ENCODE measurements at regions not wholly inside any gene's neighbourhood (a gene's known extent, or its start where the extent isn't known, plus 50 kb on each side); places are given as distances from the start of the nearest gene placed in this dataset.

DNA sequence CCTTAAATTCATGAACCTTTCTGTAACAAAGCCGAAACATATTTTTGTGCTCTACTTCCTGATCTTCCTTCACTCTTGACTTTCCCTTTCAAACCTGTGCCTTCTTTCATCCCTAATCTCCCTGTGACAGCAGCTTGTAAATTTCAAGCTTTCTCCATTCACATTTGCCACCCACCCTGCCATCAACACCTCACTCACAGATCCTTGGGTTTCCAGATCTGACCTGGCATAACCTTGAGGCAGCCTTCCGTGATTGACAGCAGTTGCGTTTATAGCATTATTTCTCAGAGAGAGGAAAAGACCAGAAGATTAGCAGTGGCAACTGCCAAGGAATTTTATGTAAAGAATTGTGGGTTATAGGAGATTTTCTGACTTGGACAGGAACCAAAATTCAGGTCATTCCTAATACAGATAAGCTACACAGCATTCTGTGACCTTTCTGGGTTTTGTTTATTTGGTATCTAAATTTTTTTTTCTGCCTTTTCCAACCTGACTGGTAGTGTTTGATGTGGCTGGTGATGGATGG, 260.0 kb downstream of the NR2F1-AS1 start:
- no peak for DNase-seq (ENCODE audit: low spot score)

DNA sequence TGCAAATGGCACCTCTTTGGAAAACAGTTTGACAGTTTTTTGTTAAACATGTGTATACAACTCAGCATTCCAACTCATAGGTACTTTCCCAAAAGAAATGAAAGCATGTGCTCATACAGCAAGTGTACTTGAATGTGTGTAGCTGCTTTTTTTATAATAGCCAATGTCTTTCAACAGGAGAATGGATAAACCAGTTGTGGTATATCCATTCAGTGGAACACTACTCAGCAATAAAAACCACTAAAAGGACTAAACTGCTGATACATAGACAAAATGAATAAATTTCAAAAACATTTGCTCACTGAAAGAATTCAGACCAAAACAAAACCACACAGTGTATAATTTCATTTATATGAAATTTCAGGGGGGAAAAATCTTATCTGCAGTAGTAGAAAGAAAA, 267.3 kb downstream of the NR2F1-AS1 start:
- no peak for DNase-seq (ENCODE audit: low spot score)

DNA sequence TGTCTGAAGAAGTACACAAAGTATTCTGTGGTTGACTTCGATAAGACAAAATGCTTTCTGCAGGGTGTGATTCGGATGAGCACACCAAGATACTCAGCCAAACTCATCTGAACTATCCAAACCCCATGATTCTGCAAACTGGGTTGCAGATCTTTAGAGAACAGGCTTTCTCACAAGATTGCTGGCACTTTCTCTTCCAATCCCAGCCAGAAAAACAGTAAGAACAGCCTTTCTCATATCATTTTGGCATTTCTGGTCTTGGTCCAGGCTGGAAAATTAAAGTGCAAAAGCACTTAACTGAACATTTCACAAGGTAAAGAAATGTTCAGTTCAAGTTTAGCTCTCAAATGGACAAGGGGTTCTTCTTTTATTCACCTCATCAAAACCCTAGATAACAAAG, 269.1 kb downstream of the NR2F1-AS1 start:
- DNase-seq (ENCODE audit: low spot score) = no peak

DNA sequence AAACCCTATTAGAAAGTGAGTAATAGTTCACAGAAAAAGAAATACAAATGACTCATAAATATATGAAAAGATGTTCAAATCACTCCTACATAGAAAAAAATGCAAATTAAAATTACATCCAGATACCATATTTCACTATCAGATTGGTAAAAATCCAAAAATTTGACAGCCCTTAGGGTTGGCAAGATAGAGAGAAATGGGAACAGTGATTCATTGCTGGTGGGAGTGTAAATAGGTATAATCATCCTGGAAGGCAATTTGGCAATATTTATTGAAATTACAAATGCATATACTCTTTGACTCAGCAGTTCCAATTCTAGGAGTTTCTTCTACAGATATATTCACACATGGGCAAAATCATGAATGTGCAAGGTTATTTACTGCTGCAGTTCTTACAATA, 273.5 kb downstream of the NR2F1-AS1 start:
- no peak for DNase-seq (ENCODE audit: low spot score)

DNA sequence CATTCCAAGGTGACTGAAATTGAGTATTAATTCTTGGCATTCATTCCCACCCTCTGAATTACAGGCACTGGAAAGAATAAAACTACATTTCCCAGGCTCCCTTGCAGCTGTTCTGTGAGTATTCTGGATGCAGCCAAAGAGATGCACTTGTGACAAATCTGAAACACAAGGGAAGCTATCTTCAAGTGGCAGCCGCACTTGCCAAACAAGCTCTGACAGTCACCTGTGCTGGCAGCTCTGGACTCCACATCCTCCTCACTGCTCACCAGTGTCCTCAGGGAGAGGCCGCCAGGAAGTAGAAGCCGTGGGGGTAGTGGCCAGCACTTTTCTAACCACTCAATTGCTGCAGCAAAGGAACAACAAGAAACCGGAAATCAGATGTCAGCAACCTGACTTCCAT, 275.0 kb downstream of the NR2F1-AS1 start:
- no peak for DNase-seq (ENCODE audit: low spot score)

DNA sequence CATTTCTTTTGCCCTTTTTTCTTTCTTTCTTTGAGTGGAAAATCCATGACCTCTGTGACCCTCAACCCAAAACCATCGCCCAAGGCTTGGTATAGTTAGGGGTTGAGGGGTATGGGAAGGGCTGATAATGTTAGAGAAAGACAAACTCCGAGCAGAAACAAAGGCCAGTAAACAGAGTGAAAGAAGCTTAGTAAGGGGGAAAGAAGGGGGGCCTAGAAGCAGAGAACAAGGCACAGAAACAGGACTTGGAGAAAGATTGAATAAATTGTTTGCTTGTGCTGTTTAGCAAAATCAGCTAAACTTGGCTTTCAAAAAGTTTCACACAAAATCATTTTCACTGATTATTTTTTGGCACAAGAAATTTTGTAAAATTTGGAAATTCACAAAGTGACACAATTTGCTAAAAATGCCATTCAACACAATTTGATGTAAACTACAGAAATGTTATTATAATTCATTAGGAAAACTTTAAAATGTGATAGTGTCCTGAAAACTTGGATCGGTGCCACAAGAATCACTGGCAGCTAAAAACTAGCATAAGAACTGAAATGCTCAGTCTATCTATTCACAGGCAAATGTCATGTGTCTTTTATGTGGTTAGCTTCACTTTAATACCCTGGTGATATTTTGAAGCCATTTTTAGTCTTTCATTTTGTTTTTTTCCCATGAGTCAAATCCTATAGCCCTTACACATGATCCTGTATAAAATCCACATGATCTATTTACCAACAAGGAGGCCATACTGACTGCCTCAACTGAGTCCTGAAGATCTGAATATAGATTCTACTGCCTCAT, 276.4 kb downstream of the NR2F1-AS1 start:
- DNase-seq (ENCODE audit: low spot score) = no peak

DNA sequence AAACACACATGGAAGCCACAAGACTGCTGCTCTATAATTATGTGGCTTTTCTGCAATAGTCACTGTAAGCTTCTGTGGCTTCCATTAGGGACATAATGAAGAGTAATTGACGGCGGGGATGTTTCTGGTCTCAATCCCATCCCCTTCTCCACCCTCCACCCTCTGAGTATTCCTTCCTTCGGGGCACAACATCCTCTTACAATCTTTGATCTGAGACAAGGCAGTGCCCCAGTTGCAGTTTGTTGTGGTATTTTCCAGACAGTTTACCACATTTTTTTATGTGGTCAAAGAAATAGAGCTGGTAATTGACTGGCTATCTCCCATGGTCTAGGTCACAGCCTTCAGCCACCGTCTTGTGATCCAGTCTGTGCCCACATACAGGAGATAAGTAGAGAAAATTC, 277.7 kb downstream of the NR2F1-AS1 start:
- no peak for DNase-seq (ENCODE audit: low spot score)

DNA sequence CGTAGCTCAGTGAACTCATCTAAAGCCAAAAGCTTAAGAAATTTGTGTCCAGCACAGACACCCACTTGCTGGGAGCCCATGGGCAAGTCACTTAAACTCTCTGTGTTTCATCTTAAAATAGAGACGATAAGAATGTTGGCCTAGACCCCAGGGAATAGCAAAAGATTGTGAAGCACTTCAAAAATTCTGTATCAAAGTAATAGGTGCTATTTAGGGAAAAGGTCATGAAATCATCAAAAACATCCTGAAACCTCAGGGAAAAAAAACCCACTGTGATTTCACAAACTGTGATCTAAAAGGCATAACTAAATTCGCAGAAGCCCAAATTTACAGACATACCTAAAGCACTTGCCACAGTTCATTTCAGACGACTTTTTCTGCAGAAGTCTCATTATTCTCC, 278.3 kb downstream of the NR2F1-AS1 start:
- no peak for DNase-seq (ENCODE audit: low spot score)

DNA sequence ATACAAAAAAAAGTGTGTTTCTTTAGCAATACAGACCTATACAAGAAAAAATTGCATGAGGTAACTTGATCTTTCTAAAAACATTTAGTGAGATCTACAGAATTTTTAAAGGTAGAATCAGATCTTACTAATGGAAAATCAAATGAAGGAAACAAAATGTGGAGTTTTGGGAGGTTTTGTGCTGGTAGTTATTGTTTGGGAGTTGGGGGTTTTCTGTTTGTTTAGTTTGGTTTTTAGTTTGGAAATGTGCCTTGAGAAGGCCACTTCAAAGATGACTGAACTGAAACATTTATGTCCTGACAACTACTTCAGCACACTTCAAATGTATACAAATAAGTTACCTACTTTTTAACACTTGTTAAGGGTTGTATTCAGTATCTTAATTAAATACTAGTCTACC, 280.1 kb downstream of the NR2F1-AS1 start:
- no peak for DNase-seq (ENCODE audit: low spot score)

DNA sequence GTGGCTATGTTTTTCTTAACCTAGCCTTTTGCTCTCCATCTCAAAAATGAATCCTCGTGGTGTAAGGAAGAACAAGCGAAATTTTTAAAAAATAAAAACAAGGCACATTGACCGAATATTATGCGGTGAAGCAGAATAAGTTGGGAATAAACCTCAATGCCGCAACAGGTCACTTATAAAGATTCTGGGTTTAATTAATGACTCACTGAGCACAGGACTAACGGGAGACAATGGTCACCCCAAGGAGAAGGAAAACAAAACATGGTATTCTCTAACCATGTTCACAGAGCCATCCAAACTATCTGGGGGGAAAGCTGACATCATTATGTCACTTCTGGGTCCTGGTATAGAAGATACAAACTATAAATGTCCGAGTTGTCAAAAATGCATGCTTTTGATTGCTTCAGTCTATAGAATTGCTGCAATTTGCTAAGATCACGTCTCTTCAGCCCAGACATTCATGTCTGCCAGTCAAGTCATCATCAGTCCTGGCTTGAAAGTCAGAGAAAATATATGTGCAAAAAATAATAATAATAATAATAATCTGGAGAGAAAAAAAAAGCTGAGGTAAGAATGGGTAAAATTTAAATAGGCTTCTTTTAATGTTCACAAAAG, 280.6 kb downstream of the NR2F1-AS1 start:
- DNase-seq (ENCODE audit: low spot score) = no peak

DNA sequence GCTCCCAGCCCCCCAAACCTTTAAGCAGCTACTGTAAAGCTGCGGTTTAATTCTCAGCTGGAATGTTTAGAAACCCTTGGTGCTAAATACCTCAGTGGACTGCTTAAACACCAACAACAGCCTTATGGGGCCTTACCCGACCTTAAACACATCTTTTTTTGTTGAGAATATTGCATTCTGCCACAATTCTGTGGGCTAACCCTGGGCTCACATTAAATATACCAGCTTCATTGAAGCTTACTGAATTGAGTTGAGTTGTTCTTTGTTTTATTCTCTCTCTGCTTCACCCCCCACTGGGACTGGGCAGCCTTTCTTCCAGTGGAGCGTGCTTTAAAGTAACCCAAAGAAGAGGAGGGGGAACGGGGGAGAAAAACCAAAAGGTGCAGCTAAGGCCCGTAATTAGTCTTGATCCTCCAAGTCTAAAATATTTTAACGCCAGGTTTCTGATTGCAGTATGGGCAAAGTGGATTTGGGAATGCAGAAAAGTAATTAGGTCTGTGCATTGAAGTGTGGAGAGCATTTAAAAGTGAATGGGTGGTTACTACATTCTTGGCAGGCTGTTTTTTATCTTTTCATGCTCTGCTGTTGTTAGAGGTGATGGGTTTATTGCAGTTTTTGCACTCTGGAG, 281.2 kb downstream of the NR2F1-AS1 start:
- DNase-seq (ENCODE audit: low spot score) = no peak

DNA sequence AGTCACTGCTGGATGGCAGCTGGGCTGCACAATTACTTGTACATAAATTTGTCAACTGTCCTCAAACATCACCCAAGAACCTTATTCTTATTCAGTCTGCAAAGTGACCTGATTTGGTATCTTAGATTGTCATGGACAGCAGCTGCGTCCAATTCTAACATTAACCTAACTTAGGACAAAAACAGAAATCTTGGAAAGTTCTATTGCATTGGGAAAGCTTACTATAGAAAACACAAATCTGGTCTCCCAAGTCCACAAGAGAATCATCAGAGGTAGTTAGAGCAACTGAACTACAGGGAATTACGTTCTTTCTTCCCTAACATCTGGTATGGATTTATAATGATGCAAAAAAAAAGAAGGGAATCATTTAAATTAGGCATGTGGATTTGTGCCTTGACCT, 283.9 kb downstream of the NR2F1-AS1 start:
- no peak for DNase-seq (ENCODE audit: low spot score)

DNA sequence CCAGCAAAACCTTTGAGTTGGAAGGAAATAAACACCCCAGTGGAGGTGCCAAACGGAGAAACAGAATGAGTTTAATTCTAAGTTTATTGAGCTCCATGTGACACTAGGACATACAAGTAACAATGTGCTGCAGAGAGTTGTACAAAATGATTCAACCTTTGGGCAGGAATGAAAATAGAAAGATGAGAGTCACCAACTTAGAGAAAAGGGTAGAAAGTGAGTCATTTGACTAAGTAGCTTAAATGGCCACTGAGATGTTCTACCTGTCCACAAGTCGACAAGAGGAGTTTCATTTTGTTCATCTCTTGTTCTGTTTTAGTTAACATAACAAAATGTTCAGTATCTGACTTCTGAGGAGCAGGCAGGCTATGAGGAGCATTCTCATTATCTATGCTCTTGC, 284.7 kb downstream of the NR2F1-AS1 start:
- no peak for DNase-seq (ENCODE audit: low spot score)

DNA sequence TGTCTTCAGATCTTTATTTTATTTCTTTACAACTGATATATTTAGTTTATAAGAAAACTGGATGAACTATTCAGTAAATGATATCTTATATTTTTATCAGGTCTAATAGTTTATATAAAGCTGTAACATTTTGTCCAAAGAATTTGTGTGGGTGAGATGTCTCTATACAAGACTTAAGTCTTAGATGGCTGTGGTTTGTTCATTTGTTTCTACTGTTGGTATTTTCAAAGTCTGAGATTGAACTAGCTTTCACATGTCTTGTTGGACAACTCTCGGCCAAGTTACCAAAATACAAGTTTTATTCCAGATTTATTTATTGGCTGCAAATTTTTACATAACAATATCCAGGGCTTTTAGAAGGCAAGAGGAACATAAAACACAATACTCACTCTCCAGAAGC, 286.0 kb downstream of the NR2F1-AS1 start:
- no peak for DNase-seq (ENCODE audit: low spot score)

DNA sequence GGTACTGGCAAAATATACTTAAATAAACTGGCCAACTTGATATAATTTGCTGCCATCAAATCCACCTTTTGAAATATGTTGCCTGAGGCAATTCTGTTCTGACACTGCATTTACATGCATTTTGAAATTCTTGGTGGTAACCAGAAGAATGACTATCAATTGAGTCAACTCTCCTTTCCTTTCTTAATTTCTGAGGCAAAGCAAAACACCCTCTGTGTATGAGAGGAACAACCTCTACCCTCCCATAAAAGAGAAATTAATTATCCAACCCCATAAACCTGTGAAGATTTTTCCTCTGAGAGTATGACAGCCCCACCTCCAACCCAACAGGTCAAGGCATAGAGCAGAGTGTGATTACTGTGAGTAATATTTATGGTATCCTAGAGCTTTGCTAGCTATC, 286.8 kb downstream of the NR2F1-AS1 start:
- no peak for DNase-seq (ENCODE audit: low spot score)

DNA sequence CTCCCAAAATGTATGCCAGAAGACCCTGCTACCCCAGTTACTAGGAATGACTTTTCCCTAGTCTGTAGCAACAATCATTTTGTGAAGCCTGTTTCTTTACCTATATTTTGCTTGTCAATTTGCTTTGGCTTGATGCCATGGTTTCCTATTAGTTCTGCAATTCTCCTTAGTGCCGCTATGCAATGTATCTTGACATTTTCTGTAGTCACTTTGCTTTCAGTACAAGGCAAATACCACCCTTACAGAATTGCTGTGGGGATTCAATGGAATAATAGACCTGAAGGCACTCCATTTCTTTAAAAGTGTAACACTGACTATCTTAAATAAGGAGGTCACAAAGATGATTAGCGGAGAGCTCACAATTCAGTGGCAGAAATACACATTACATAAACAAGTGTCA, 291.1 kb downstream of the NR2F1-AS1 start:
- no peak for DNase-seq (ENCODE audit: low spot score)

DNA sequence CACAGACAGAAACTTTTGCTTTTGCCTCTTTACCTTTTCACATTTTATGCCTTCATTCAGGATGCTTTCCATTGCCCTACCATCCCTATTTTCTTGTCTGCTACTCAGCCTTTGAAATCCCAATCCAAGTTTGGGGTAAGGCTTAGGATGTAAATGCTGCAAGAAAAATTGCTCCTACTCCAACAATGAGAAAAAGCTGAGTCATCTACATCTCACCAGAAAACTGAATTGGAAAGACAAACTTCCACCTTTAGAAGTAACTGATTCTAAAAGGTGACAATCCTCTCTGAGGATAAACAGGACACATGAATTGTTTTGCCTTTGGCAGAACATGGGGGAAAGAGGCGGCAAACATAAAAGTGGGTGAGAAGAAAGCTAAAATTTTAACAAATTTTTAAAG, 295.6 kb downstream of the NR2F1-AS1 start:
- DNase-seq (ENCODE audit: low spot score) = no peak

DNA sequence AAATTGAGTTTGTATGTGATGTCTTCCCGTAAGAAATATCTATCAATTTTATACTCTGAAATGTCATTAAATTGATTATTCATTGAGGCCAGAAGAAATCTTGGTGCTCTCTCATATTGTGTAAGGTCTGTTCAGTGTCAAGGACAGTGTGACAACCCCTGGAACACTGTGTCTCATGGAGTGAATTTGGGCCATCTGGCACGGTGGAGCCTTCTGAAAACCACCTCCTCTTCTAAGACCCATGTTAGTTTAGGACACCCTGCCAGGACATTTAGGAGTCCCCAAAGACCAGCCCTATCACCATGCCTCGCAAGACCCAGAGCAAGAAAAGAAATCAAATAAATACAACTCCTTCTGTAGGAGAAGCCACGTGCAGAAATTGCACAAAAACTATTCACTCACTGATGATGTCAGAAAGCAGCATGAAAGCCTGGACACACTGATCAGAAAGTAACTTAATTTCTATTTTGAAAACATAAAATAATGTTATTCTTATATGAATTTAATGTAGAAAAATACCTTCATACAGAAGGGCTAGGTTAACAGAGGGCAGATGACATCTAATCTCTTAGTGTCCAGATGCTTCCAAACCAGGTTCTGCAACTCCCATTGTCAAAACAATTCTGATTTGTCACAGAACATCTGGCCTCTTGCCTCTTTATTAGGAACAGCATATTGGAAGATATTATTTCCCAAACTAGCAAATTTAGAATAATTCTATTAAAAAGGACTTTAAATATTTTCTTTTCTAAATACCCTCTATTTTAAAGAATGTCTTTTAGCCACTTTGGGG, 298.8 kb downstream of the NR2F1-AS1 start:
- DNase-seq (ENCODE audit: low spot score) = no peak

DNA sequence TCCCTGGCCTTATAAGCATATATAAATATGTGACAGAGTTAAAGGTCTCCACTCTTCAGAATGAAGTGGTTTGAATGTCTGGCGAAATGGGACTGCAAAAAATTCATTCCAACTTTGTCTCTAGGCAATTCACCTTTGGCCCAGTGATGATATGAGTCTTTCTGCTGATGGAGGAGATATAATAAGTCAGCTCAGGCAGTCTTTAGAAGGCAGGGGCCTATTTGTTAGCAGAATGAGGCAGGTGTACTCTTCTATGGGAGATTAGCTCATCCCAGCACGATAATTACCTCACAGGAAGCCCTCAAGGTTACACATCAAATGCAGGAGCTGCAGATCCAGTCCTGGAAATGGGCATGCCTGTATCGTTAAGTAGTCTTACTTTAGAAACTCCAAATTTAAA, 300.5 kb downstream of the NR2F1-AS1 start:
- DNase-seq (ENCODE audit: low spot score) = no peak

DNA sequence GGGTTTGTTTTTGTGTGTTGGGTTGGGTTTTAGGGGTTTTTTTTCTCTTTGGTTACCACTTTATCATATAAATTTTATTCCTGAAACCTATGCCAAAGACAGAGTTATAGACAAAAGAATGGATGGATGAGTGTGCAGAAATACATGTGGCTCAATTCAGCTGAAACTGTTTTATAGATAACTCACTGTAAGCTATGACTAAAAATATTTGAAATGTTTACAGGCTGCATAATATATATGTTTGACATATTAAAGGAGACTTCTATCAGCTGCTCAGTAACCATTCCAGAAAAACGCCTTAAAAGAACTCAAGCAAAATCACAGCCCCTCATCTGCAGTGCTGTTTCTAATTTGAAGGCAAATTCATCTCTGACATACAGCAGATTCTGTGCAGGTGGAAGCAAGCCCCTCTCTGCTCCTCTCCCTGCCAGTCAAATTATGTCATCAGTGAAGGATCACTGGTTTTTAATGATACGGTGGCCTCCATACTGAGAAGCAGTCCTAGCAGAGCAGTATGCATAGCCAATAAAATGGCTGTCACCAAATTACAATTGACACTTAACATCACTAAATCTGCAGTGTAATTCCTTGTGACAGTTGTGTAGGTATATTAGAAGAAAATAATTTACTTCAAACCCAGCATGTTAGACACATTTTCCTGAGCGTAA, 301.6 kb downstream of the NR2F1-AS1 start:
- DNase-seq (ENCODE audit: low spot score) = no peak

DNA sequence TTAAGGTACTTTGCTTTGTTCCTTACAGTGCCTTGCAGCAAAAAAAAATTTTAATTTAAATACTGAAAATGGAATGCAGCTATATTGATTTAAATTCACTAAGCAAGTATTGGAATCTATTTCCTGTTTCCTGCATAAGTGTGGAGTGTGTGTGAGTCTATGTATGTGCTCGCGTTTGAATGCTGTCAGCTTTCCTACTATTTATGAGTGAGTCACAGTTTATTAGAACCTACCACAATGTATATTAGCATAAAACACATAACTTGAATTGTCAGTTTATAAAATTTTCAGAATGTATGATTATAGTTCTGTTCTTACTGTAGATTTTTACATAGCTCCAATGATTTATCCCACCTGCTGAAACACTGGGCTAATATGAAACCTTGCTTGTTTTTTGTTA, 302.1 kb downstream of the NR2F1-AS1 start:
- DNase-seq (ENCODE audit: low spot score) = no peak

DNA sequence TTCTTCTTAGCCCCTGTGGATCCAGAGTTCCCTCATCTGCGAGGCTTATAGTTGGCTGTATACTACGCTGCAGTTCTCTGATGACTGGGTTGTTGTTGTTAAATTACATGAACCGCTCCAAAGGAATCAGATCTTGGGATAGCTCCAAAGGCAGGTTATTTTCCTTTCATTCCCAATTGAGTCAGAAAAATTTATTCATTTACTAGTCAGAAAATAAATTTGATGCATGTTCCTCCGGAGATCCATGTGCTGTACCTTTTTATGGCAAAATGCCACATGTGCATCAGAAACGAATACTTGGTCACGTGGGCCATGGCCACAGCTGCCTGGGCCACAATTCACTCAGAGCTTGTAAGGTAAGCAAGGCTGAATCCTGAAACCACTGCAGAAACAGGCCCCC, 304.0 kb downstream of the NR2F1-AS1 start:
- DNase-seq (ENCODE audit: low spot score) = no peak
